Urinary bladder (tissue), 3 donors: ENCODE measurements at regions not wholly inside any gene's neighbourhood (a gene's known extent, or its start where the extent isn't known, plus 50 kb on each side); places are given as distances from the start of the nearest gene placed in this dataset.

Experiments used
- DNase-seq: peaks from one replicate; pipeline ENCODE4 v3.0.0-alpha.2; 2015; ENCODE audit errors: extremely low spot score
- H3K27ac ChIP-seq: one replicate; pipeline ENCODE4 v1.5.1; 2013; ENCODE audit warnings: low read depth, mild to moderate bottlenecking, moderate library complexity
- H3K36me3 ChIP-seq: one replicate; pipeline ENCODE4 v1.6.1; 2013; ENCODE audit warnings: mild to moderate bottlenecking, moderate library complexity; ENCODE audit not compliant: insufficient read depth
- H3K4me1 ChIP-seq: one replicate; pipeline ENCODE4 v1.6.1; 2013; ENCODE audit warnings: mild to moderate bottlenecking, moderate library complexity; ENCODE audit not compliant: insufficient read depth
- H3K4me3 ChIP-seq: one replicate; pipeline ENCODE4 v1.5.1; 2013; ENCODE audit warnings: low read depth, low read length
- WGBS: extraction: QIAGEN DNeasy Blood & Tissue Kit; methylation state at CpG from one replicate; pipeline ENCODE4 v1.1.7; 2013; 5-methylcytosine and 5-hydroxymethylcytosine counted together
- donor health status: healthy with polysubstance abuse.
- donor health status: healthy.

DNA sequence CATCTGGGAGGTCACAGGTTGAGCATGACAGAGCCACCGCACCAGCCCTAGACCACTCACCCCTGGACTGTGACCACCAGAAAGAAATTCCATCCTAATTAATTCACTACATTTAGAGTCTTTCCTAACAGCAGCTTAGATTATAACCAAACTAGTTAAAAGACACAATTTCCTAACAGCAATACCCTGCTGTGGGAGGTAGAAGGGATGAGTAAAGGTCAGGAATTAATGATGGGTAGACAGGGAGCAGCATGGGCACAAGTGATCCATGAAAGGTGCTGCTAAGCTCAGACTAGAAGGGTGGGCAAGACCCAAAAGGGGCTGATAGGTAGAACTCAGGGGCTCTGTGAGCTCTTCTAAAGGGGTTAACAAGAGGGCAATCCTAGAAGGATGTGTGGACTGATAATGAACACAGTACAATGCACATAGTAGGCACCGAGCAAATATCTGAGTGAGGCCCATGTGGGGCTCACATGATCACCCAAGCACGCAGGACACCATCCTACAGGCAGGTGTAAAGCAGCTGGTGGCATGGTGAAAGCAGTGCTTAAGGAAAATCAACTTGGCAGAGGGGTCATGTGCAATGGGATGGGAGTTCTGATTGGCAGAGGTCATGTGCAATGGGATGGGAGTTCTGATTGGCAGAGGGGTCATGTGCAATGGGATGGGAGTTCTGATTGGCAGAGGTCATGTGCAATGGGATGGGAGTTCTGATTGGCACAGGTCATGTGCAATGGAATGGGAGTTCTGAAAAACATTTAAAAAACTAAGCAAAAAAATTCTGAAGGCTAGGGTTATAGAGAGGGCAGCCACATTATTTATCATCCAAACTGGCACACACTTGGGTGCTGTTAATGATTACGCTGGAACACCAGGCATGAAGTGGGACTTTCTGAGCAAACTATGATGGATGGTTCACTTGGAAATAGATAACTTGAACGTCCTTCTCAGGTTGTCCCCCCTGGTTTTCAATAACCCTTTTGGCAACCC lies 188.2 kb upstream of the FOXQ1 start:
- 71% methylated on average over 5 of the region's 5 CpGs for WGBS
- H3K36me3 ChIP-seq, result no peaks in the 10 kb centered on the region
- DNase-seq, result no peak
- no peak overlapping the region for H3K27ac ChIP-seq
- no peak overlapping the region for H3K4me3 ChIP-seq
- no peaks in the 10 kb centered on the region for H3K4me1 ChIP-seq

GRCh38 chr6:1122083-1122482 lies 189.8 kb upstream of the FOXQ1 start:
- Histone ChIP-seq H3K4me1 (no peaks in the 10 kb centered on the region), H3K4me3 (no peak overlapping the region), H3K27ac (no peak overlapping the region), H3K36me3 (no peaks in the 10 kb centered on the region)
- WGBS, result 93% methylated on average over 4 of the region's 4 CpGs
- DNase-seq, result no peak

DNA sequence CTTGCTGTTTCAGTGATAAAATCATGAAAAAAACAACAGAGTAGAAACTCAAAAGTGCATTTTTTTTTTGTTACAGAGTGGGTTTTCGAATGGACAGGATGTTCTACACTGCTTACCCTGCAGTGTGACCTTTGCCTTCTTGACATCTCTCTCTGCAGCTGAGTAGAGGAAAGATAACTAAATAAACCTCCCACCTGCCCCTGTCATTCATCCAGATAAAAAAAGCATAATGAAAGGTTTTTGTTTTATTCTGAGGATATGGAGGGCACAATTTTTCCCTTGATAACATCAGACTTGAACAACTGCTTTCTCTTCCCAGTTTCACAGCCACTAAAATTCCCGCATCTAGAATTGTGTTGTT lies 193.6 kb upstream of the FOXQ1 start:
- Histone ChIP-seq H3K4me1 (peaks cover 2% of the 10 kb centered on the region), H3K4me3 (no peak overlapping the region), H3K27ac (no peak overlapping the region), H3K36me3 (no peaks in the 10 kb centered on the region)
- WGBS, result 67% methylated on average over 2 of the region's 2 CpGs
- no peak for DNase-seq

DNA sequence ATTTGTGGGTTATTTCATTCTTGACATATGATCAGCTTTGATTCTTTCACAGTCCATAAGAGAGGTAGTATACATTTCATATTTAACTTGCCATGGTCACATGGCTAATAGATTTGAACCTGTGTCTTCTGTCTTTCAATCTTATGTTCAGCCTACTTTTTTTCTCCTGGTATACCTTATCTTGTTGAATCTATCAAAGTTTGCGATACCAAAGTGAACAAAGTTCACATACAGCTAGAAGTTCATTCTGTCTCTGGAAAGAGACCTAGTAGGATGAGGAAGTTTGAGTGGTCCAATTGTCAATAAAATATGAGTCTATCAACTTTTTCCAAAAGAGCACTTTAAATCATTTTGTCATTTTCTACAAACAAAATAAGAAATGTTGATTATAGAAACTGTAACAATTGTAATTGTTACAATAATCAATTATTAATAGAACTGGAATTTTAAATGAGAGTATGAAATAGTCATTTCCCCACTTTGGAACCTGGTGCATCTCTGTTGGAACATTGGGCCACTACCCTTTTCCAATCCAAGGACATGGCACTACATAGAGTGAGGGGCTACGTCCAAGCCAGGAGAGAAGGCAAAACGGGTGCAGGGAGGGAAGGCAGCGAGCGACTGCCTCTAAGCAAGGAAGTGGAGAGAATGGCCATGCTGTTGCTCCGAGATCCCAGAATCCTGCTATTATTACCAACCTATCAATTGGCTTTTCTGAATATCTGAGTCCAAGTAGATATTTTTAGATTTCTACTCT lies 194.2 kb upstream of the FOXQ1 start:
- 77% methylated on average over 6 of the region's 6 CpGs for WGBS
- no peak overlapping the region for H3K27ac ChIP-seq
- no peaks in the 10 kb centered on the region for H3K36me3 ChIP-seq
- no peak overlapping the region for H3K4me3 ChIP-seq
- DNase-seq, result no peak
- peaks cover 2% of the 10 kb centered on the region for H3K4me1 ChIP-seq

- H3K36me3 ChIP-seq, result no peaks in the 10 kb centered on the region
- DNase-seq, result no peak
- 78% methylated on average over 3 of the region's 3 CpGs for WGBS
- H3K27ac ChIP-seq, result no peak overlapping the region
- peaks cover 2% of the 10 kb centered on the region for H3K4me1 ChIP-seq
- no peak overlapping the region for H3K4me3 ChIP-seq
Measured at GRCh38 chr6:1116149-1116548, 195.7 kb upstream of the FOXQ1 start.

GRCh38 chr6:1113916-1114540 lies 197.9 kb upstream of the FOXQ1 start:
- WGBS, result 57% methylated on average over 7 of the region's 7 CpGs
- H3K36me3 ChIP-seq, result no peaks in the 10 kb centered on the region

DNA sequence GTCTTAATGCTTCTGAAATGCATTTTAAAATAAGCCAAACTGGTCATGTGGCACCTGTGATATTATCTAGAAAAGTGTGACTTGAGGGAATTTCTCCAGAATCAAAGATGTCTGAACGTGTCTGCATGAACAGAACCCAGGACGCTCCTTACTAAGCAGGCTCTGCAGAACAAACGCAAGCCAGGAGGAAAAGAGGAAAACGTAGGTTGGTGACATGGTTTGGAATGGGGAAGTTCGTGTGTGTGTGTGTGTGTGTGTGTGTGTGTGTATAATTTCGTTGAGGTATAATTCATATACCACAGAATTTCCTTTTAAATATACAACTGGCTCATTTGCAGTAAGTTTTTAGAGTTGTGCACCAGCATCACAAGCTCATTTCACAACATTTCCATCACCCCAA lies 200.5 kb upstream of the FOXQ1 start:
- Histone ChIP-seq H3K36me3 (no peaks in the 10 kb centered on the region), H3K27ac (no peak overlapping the region), H3K4me1 (peaks cover 2% of the 10 kb centered on the region), H3K4me3 (no peak overlapping the region)
- 65% methylated on average over 6 of the region's 6 CpGs for WGBS
- no peak for DNase-seq

More at GRCh38 chr6:1113916-1114540, 197.9 kb upstream of the FOXQ1 start:
- H3K4me3 ChIP-seq, result no peak overlapping the region
- no peak for DNase-seq
- H3K4me1 ChIP-seq, result peaks cover 2% of the 10 kb centered on the region
- no peak overlapping the region for H3K27ac ChIP-seq

DNA sequence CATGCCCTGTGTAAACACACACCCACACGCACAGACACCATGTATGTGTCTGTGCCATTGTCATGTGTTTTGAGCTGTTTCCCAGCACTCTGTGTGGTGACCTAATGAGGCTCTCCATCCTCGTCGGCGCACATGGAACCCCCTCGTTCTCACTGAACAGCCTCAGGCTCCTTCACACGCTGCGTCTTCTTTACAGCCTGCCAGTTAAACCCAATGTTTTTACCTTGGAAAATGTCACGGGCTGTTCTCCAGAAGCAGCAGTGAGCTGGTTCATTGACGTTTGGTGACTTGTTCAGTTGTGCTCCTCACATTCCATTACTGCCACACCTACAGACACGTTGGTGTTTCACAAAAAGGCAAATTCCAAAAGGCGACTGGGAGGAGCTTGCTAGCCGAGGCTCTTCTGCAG lies 201.0 kb upstream of the FOXQ1 start:
- Histone ChIP-seq H3K4me1 (peaks cover 2% of the 10 kb centered on the region), H3K36me3 (no peaks in the 10 kb centered on the region), H3K4me3 (no peak overlapping the region), H3K27ac (no peak overlapping the region)
- 69% methylated on average over 12 of the region's 12 CpGs for whole genome bisulfite sequencing
- DNase-seq, result no peak

GRCh38 chr6:1110164-1110563 lies 201.7 kb upstream of the FOXQ1 start:
- 88% methylated on average over 2 of the region's 2 CpGs for WGBS
- Histone ChIP-seq H3K27ac (no peak overlapping the region), H3K4me3 (no peak overlapping the region), H3K4me1 (peaks cover 2% of the 10 kb centered on the region), H3K36me3 (no peaks in the 10 kb centered on the region)
- DNase-seq, result no peak

GRCh38 chr6:1109134-1109533 lies 202.8 kb upstream of the FOXQ1 start:
- H3K27ac ChIP-seq, result no peak overlapping the region
- H3K4me3 ChIP-seq, result no peak overlapping the region
- DNase-seq, result no peak
- no peaks in the 10 kb centered on the region for H3K4me1 ChIP-seq
- no peaks in the 10 kb centered on the region for H3K36me3 ChIP-seq
- 70% methylated on average over 2 of the region's 2 CpGs for WGBS

DNA sequence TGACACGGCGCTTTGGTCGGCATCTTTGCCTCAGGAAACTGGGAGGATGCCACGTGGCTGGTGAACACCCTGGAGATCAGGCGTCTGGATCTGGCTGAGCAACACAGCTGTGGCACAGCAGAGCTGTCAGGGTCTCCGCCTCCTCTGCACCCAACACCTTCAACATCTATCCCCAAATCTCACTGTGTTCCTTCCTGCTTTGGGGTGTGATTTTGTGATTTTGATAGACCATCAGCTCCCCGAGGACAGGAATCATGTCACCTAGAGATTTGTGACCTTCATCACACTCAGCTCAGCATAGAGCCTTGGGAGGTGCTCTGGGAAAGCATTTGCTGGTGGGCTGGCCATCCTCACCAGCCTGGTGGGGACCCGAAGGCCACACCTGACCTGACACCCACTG lies 203.7 kb upstream of the FOXQ1 start:
- H3K4me3 ChIP-seq, result no peak overlapping the region
- WGBS, result 92% methylated on average over 8 of the region's 8 CpGs
- no peak overlapping the region for H3K27ac ChIP-seq
- no peaks in the 10 kb centered on the region for H3K4me1 ChIP-seq
- no peak for DNase-seq
- H3K36me3 ChIP-seq, result no peaks in the 10 kb centered on the region

DNA sequence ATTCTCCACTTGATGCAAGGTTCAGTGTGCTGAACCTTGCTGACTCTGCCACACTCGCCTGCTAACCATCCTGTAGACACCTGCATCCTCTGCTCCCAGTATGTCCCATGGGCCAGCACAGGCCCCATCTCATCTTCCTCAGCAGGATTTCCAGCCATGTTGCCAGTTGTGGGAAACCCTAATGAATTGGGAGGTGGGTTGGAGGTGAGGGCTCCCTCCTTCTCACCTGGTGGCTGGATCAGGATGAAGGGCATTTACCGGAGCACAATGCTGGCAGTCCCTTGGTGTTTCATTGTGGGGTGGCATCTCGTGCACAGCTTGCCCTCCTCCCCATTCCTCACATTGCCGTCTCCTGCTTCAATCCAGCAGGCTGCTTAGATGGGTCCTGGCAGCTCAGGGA lies 204.3 kb upstream of the FOXQ1 start:
- no peak for DNase-seq
- H3K4me3 ChIP-seq, result no peak overlapping the region
- 93% methylated on average over 4 of the region's 4 CpGs for whole genome bisulfite sequencing
- H3K36me3 ChIP-seq, result no peaks in the 10 kb centered on the region
- H3K27ac ChIP-seq, result no peak overlapping the region
- no peaks in the 10 kb centered on the region for H3K4me1 ChIP-seq

GRCh38 chr6:1105833-1106400 lies 206.0 kb upstream of the FOXQ1 start:
- H3K27ac ChIP-seq, result no peak overlapping the region
- 80% methylated on average over 7 of the region's 7 CpGs for WGBS
- H3K36me3 ChIP-seq, result no peaks in the 10 kb centered on the region
- H3K4me1 ChIP-seq, result no peaks in the 10 kb centered on the region
- no peak overlapping the region for H3K4me3 ChIP-seq
- no peak for DNase-seq
